HG02981 (cell line): ENCODE measurements at regions not wholly inside any gene's neighbourhood (a gene's known extent, or its start where the extent isn't known, plus 50 kb on each side); places are given as distances from the start of the nearest gene placed in this dataset.
"Not testable (repeated sequence)": the region's sequence is repeated elsewhere in the genome, so short reads cannot be mapped to it uniquely, and the experiment has no call there.

Source experiments
- ATAC-seq: cut with Tn5 transposase; IDR thresholded peaks from one replicate; pipeline ENCODE4 v1.9.1; 2021; ENCODE audit warnings: mild to moderate bottlenecking, moderate library complexity; ENCODE audit not compliant: unreplicated experiment

DNA sequence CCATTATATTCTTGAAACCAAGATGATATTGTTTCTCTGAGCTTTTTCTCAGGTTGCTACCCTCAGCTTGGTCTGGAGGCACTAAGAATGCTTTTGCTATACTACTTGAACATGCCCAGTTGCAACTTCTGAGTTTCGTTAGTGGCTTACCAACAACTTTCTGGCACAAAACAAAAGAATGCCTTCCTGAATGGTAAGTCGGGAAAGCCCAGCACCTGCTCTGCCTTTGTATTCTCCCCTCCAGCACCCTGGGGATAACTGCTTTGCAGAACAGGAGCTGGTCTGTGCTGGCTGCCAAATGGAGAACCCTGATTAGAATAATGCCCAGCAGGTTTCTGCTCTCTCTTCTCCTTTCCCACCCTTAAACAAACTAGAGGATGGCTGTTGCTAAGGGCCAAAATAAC is 149.3 kb downstream of the TGFB2 start:
- ATAC-seq = no peak

DNA sequence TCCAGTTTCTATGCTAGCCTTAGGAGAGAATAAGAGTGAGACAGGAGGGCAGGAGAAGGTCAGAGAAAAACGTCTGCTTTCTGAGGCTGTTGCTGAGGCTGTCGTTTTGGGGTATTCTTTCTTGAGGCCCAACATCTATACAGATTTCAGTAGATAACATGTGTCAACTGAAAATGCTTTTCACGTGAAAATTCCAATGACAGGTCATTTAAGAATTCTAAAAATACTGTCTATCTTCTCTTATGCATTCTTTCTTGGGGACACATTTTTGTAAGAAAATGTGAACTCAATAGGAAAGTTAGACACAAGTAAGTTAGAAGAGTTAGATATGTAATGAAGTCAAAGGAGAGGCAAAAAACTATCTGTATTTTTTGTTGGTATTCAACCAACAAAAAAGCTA is 150.8 kb downstream of the TGFB2 start:
- no peak for ATAC-seq

- ATAC-seq = no peak
These were observed 151.4 kb downstream of the TGFB2 start for GRCh38 chr1:218496561-218496960.

- ATAC-seq = no peak
These were observed 153.2 kb downstream of the TGFB2 start for GRCh38 chr1:218498056-218498938.

GRCh38 chr1:218499011-218499691 is 154.0 kb downstream of the TGFB2 start:
- ATAC-seq = no peak

- ATAC-seq = no peak
These were observed 154.8 kb downstream of the TGFB2 start for GRCh38 chr1:218499911-218500310.

- ATAC-seq = no peak
These were observed 156.0 kb downstream of the TGFB2 start for GRCh38 chr1:218501161-218501560.

DNA sequence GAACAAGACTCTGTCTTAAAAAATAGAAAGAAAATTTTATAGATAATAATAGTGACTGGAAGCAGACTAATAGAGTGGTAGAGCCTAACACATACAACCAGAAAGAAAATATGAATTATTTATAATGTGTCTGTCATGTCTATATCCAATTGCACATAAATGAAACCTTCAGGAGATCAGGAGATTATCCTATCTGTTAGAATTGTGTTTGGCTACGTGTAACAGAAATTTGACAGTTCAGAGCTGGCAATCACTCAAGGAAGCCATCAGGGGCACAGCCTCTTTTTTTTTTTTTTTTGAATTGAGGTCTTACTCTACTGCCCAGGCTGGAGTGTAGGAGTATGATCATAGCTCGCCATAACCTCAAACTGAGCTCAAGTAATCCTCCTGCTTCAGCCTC is 157.2 kb downstream of the TGFB2 start:
- ATAC-seq = no peak

- no peak for ATAC-seq
These were observed 158.0 kb downstream of the TGFB2 start for GRCh38 chr1:218503102-218503501.

GRCh38 chr1:218507355-218508002 is 162.3 kb downstream of the TGFB2 start:
- ATAC-seq = no peak

- ATAC-seq = no peak
These were observed 165.1 kb downstream of the TGFB2 start for GRCh38 chr1:218510153-218510772.

GRCh38 chr1:218513328-218513727 is 168.2 kb downstream of the TGFB2 start:
- ATAC-seq = no peak

DNA sequence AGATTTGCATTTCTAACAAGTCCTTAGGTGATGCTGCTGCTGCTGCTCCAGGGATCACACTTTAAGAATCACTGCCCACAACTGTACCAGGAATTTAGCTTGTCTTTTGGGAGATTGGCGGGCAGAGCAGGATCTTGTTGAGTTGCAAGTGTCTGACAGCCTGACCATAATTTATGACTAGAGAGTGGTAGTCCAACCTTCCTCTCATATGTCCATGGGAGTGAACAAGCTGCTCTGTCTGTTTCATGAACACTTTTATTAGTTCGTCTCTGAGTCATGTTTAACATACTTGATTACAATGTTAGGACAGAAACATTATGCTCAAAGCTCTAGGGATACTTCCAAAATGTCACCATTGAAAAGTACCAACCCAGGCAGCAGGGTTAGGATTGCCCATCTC is 169.6 kb downstream of the TGFB2 start:
- no peak for ATAC-seq

DNA sequence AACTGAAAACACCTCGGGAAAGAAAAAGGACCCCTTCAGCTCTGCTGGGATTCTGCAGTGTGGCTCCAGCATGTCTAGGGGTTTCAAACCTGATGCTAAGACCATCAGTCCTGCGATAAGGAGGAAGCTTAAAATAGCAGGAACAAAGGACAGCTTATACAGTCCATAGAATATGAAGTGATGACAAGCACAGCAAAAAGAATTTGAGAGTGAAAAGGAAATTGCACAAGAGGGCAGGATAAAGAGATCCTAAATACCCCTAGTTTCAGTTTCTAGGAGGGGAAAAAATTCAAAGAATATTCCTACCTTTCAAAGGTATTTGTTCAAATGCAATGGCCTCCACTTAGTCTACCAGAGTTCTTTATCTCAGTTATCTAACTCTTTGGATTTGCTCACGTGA is 171.4 kb downstream of the TGFB2 start:
- no peak for ATAC-seq

- ATAC-seq = no peak
These were observed 172.3 kb downstream of the TGFB2 start for GRCh38 chr1:218517459-218517858.

- no peak for ATAC-seq
These were observed 173.1 kb downstream of the TGFB2 start for GRCh38 chr1:218518216-218518740.

DNA sequence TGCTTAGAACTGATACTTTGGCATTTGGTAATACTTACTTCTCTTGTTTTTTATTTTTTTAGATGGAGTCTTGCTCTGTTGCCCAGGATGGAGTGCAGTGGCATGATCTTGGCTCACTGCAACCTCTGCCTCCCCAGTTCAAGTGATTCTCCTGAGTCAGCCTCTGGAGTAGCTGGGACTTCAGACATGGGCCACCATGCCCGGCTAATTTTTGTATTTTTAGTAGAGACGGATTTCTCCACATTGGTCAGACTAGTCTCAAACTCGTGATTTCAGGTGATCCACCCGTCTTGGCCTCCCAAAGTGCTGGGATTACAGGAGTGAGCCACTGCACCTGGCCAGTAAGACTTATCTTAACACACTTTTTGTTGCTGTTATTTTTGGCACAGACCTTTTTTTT is 175.5 kb downstream of the TGFB2 start:
- ATAC-seq = not testable (repeated sequence)

DNA sequence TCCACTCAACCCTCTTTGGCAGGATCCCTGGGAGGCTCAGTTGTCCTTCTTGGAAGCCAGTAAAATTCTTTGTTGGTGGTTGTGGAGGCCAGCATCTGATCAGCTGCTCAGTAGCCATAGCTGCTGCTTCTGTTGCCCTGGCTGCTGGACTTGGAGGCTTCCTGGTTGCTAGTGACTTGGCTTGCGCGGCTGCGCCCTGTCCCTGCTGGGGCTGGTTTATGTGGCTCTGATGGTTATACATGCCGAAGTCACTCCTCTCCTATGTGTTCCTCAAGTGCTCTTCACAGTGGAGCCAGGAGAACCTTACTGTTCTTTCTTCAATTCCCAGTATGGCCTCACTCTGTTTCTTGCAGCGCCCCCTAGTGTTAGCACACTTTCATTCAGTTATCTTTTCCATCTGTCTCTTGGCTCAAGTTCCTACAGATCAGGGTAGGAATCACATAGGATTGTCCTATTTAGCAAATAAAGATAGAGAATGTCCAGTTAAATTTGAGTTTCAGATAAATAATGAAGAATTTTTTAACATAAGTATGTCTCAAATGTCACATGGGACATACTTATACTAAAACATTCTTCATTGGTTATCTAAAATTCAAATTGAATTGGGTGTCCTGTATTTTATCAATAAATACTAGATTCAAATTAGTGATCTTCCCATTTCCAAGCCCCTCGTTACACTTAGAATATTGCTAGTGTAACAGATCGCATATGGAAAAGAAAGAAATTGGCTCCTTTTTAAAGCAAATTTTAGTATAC is 176.5 kb downstream of the TGFB2 start:
- ATAC-seq = peak; percentile 65

GRCh38 chr1:218524526-218524925 is 179.4 kb downstream of the TGFB2 start:
- no peak for ATAC-seq

DNA sequence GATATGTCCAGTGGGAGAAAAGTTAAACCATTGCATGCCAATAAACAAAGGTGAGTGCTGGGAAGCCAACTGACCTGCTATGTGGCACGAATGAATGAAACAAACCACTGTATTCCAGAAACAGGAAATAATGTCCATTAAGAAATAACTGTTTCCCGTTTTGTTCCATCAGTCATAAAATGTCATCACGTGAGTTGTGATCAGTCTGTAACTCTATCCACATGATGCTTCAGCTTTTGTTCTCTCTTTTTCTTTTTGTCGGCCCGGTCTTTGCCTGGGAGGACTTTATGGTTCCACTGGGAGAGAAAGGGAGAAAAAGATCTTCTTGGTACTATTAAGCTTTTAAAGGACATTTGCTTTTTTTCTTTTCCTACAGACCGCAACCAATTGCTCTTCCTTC is 179.9 kb downstream of the TGFB2 start:
- ATAC-seq = no peak
